ENCODE measurements at regions not wholly inside any gene's neighbourhood (a gene's known extent, or its start where the extent isn't known, plus 50 kb on each side); places are given as distances from the start of the nearest gene placed in this dataset.

GRCh38 chr3:71872256-71872655 lies 87.3 kb upstream of the PROK2 start:
- H3K4me3 ChIP-seq: no peak overlapping the region

More at GRCh38 chr3:71872256-71872655, 87.3 kb upstream of the PROK2 start:
- peaks cover 6% of the 10 kb centered on the region; the same call in 1 of the 2 replicates for H3K9me2 ChIP-seq (ENCODE audit: insufficient read depth)
- Mint-ChIP-seq H3K27me3 (ENCODE audit: insufficient read depth, low read depth, poor library complexity) (peaks cover 3% of the 10 kb centered on the region), H3K9me3 (no peaks in the 10 kb centered on the region), H3K4me1 (peaks cover 25% of the 10 kb centered on the region), H3K36me3 (ENCODE audit: low read depth) (no peaks in the 10 kb centered on the region), H3K27ac (peak overlapping the region; percentile 52; the same call in 1 of the 2 replicates), H3K4me3 (no peak overlapping the region)
- ATAC-seq (no peak), DNase-seq (ENCODE audit: low spot score) (no peak)
- no peak overlapping the region for H3K4me2 ChIP-seq
- no peak overlapping the region for H3K27ac ChIP-seq (ENCODE audit: low read depth)
- H3K36me3 ChIP-seq (ENCODE audit: insufficient read depth): no peaks in the 10 kb centered on the region
- H3K27me3 ChIP-seq (ENCODE audit: insufficient read depth): no peaks in the 10 kb centered on the region
- H4K20me1 ChIP-seq (replicated peaks; ENCODE audit: insufficient read depth): no peaks in the 10 kb centered on the region
- H3F3A ChIP-seq (replicated peaks; ENCODE audit: low read depth): peaks cover 12% of the 10 kb centered on the region
- TF ChIP-seq ETS1 (IDR thresholded peaks at IDR 0.05) (no peak), NANOG (IDR thresholded peaks at IDR 0.05; ENCODE audit: borderline replicate concordance) (no peak), ZNF114 (CRISPR knock-in tag; IDR thresholded peaks at IDR 0.05) (no peak), STAT1 (IDR thresholded peaks at IDR 0.05; ENCODE audit: unreplicated experiment) (no peak), CREB1 (CRISPR knock-in tag; IDR thresholded peaks at IDR 0.05; ENCODE audit: low read depth) (no peak), CTCF (conservative IDR thresholded peaks at IDR 0.05; ENCODE audit: low read depth in 2 of 2) (no peak), EZH2 (IDR thresholded peaks at IDR 0.05; ENCODE audit: low read depth, unreplicated experiment) (no peak), REST (IDR thresholded peaks at IDR 0.05; ENCODE audit: unreplicated experiment) (no peak), JUNB (IDR thresholded peaks at IDR 0.05; ENCODE audit: unreplicated experiment) (no peak), EZH2phosphoT487 (IDR thresholded peaks at IDR 0.05; ENCODE audit: unreplicated experiment) (no peak), POLR2AphosphoS5 (IDR thresholded peaks at IDR 0.05; ENCODE audit: low read depth) (no peak), ZNF462 (CRISPR knock-in tag; IDR thresholded peaks at IDR 0.05) (no peak), ZNF331 (CRISPR knock-in tag; IDR thresholded peaks at IDR 0.05; ENCODE audit: low read depth) (no peak)
- peaks cover 26% of the 10 kb centered on the region for H3K4me1 ChIP-seq (ENCODE audit: insufficient read depth)
- no peaks in the 10 kb centered on the region for H3K79me2 ChIP-seq (replicated peaks; ENCODE audit: insufficient read depth)
- no peak overlapping the region; the same call in 1 of the 2 replicates for H2AFZ ChIP-seq
